Gastrocnemius medialis (tissue), 4 donors: ENCODE measurements at regions not wholly inside any gene's neighbourhood (a gene's known extent, or its start where the extent isn't known, plus 50 kb on each side); places are given as distances from the start of the nearest gene placed in this dataset.

ENCODE experiments used
- ATAC-seq, 2 donors: fragments of 150-250 bp; one replicate each; pipeline ENCODE4 v1.9.1; 2016
- DNase-seq, 2 donors: peaks; one replicate each; pipeline ENCODE4 v3.0.0-alpha.2; 2019
- H3K27ac ChIP-seq, 4 donors: fragments of 200-600 bp; sonication (generic); 1 replicate in 1 of 4; 2 replicates in 3 of 4; pipeline ENCODE4 v1.5.1; 2016 to 2018; ENCODE audit warnings: mild to moderate bottlenecking in 2 of 4, moderate library complexity in 1 of 4
- H3K27me3 ChIP-seq, 3 donors: fragments of 200-600 bp; sonication (generic) in 2 of 3; 1 replicate in 1 of 3; 2 replicates in 2 of 3; pipeline versions ENCODE4 v1.5.1 to v1.6.0; 2016 to 2019; ENCODE audit warnings: mild to moderate bottlenecking in 1 of 3, moderate library complexity in 1 of 3
- H3K36me3 ChIP-seq, 2 donors: fragments of 200-600 bp; sonication (generic) in 1 of 2; one replicate each; pipeline ENCODE4 v1.5.1; 2017 to 2018
- H3K4me1 ChIP-seq, 2 donors: fragments of 200-600 bp; sonication (generic) in 1 of 2; one replicate each; pipeline ENCODE4 v1.5.1; 2016 to 2017; ENCODE audit warnings: mild to moderate bottlenecking in 2 of 2
- H3K4me3 ChIP-seq, 4 donors: fragments of 200-600 bp; sonication (generic) in 3 of 4; 1 replicate in 1 of 4; 2 replicates in 3 of 4; pipeline ENCODE4 v1.5.1; 2016 to 2019; ENCODE audit warnings: mild to moderate bottlenecking in 2 of 4
- H3K9me3 ChIP-seq, 3 donors: fragments of 200-600 bp; sonication (generic) in 2 of 3; 1 replicate in 1 of 3; 2 replicates in 2 of 3; pipeline ENCODE4 v1.5.1; 2016 to 2019
- CTCF ChIP-seq, 5 experiments: fragments of 450-650 bp in 3 of 5; fragments of 200-600 bp in 2 of 5; sonication (generic) in 2 of 5; IDR thresholded peaks in 4 of 5; conservative IDR thresholded peaks in 1 of 5; 1 replicate in 4 of 5; 2 replicates in 1 of 5; pipeline ENCODE4 v1.5.1; 2016 to 2019; ENCODE audit warnings: antibody characterized with exemption in 5 of 5, mild to moderate bottlenecking in 3 of 5, moderate library complexity in 3 of 5
- POLR2A ChIP-seq, 2 donors: fragments of 450-650 bp; IDR thresholded peaks; one replicate each; pipeline ENCODE4 v1.6.1; 2017; ENCODE audit warnings: antibody characterized with exemption in 2 of 2, mild to moderate bottlenecking in 2 of 2, moderate library complexity in 2 of 2
- in situ Hi-C, 4 donors: fragments of 200-750 bp; cut with MboI; loops; one replicate each; pipeline versions ENCODE4 v1.15.0 to v1.8.0; 2017; ENCODE audit warnings: low sequenced_read_pairs in 4 of 4
- intact Hi-C: fragments of 100-400 bp; cut with DNase I; formaldehyde crosslinking; loops from one replicate; pipeline ENCODE4 v1.15.1; 2023; ENCODE audit warnings: low total_unique reads

- ATAC-seq (no peak), DNase-seq (no peak)
- Histone ChIP-seq H3K4me1 (no peaks in the 10 kb centered on the region), H3K4me3 (no peak overlapping the region), H3K27me3 (no peaks in the 10 kb centered on the region), H3K9me3 (no peaks in the 10 kb centered on the region), H3K36me3 (no peaks in the 10 kb centered on the region), H3K27ac (no peak overlapping the region)
- intact Hi-C loops (loop anchor here (10.0 kb wide), 1 partner anchor 549 kb away; no protein-coding TSS in a partner anchor), in situ Hi-C loops (loop anchor here in 2 of 4 donors (25.0 kb wide), 3 partner anchors 537 to 862 kb away; no protein-coding TSS in a partner anchor)
- no peak for TF ChIP-seq POLR2A (IDR thresholded peaks at IDR 0.05)
- TF ChIP-seq CTCF (IDR thresholded peaks at IDR 0.05 in 4 of 5, conservative IDR thresholded peaks at IDR 0.05 in 1 of 5), result no peak
Observed at GRCh38 chr2:160973991-160974390, 186.2 kb upstream of the TANK start.

- H3K4me1 ChIP-seq, result no peaks in the 10 kb centered on the region
- intact Hi-C loops, result loop anchor here (10.0 kb wide), 1 partner anchor 550 kb away; no protein-coding TSS in a partner anchor
- H3K27ac ChIP-seq, result no peak overlapping the region
- DNase-seq (no peak), ATAC-seq (no peak)
- in situ Hi-C loops, result loop anchor here in 3 of 4 donors (25.0 kb wide), 3 partner anchors 538 to 863 kb away; no protein-coding TSS in a partner anchor
- no peaks in the 10 kb centered on the region for H3K36me3 ChIP-seq
- TF ChIP-seq CTCF (IDR thresholded peaks at IDR 0.05 in 4 of 5, conservative IDR thresholded peaks at IDR 0.05 in 1 of 5) (no peak), POLR2A (IDR thresholded peaks at IDR 0.05) (no peak)
- H3K9me3 ChIP-seq, result no peaks in the 10 kb centered on the region
- H3K4me3 ChIP-seq, result no peak overlapping the region
- H3K27me3 ChIP-seq, result no peaks in the 10 kb centered on the region
Observed at GRCh38 chr2:160974803-160975202, 185.4 kb upstream of the TANK start.

- DNase-seq, result no peak
- no peaks in the 10 kb centered on the region for H3K4me1 ChIP-seq
- H3K36me3 ChIP-seq, result no peaks in the 10 kb centered on the region
- H3K9me3 ChIP-seq, result no peaks in the 10 kb centered on the region
- H3K27me3 ChIP-seq, result no peaks in the 10 kb centered on the region
- no peak for ATAC-seq
- no peak overlapping the region for H3K27ac ChIP-seq
- in situ Hi-C loops (loop anchor here in 2 of 4 donors (25.0 kb wide), 1 partner anchor 864 kb away; no protein-coding TSS in a partner anchor), intact Hi-C loops (loop anchor here (10.0 kb wide), 1 partner anchor 552 kb away; no protein-coding TSS in a partner anchor)
- TF ChIP-seq POLR2A (IDR thresholded peaks at IDR 0.05) (no peak), CTCF (IDR thresholded peaks at IDR 0.05 in 4 of 5, conservative IDR thresholded peaks at IDR 0.05 in 1 of 5) (no peak)
- no peak overlapping the region for H3K4me3 ChIP-seq
Observed at GRCh38 chr2:160976797-160977196, 183.4 kb upstream of the TANK start.

GRCh38 chr2:160977376-160977775 lies 182.9 kb upstream of the TANK start:
- no peaks in the 10 kb centered on the region for H3K4me1 ChIP-seq
- no peaks in the 10 kb centered on the region for H3K36me3 ChIP-seq
- no peaks in the 10 kb centered on the region for H3K27me3 ChIP-seq
- no peaks in the 10 kb centered on the region for H3K9me3 ChIP-seq
- no peak overlapping the region for H3K4me3 ChIP-seq
- ATAC-seq (no peak), DNase-seq (no peak)
- no peak for TF ChIP-seq POLR2A (IDR thresholded peaks at IDR 0.05)
- no peak for TF ChIP-seq CTCF (IDR thresholded peaks at IDR 0.05 in 4 of 5, conservative IDR thresholded peaks at IDR 0.05 in 1 of 5)
- no peak overlapping the region for H3K27ac ChIP-seq
- intact Hi-C loops (loop anchor here (10.0 kb wide), 1 partner anchor 553 kb away; no protein-coding TSS in a partner anchor), in situ Hi-C loops (loop anchor here in 2 of 4 donors (25.0 kb wide), 1 partner anchor 865 kb away; no protein-coding TSS in a partner anchor)
